DND-41 (cell line): ENCODE measurements at regions not wholly inside any gene's neighbourhood (a gene's known extent, or its start where the extent isn't known, plus 50 kb on each side); places are given as distances from the start of the nearest gene placed in this dataset.

Experiments used
- ATAC-seq: fragments of 200-7000 bp; cut with Tn5 transposase; 3 replicates; pipeline ENCODE4 v1.9.1; 2021; ENCODE audit warnings: low read depth; ENCODE audit not compliant: insufficient read depth
- DNase-seq: peaks from one replicate; pipeline ENCODE4 v3.0.0-alpha.2; 2020
- H2AFZ ChIP-seq: 2 replicates; pipeline ENCODE4 v1.6.0; 2012; ENCODE audit warnings: low read depth, low read length
- H3K27ac ChIP-seq: 2 replicates; pipeline ENCODE4 v1.5.1; 2012; ENCODE audit warnings: low read length, inconsistent platforms
- H3K27me3 ChIP-seq: fragments of 200-600 bp; sonication (generic); 2 replicates; pipeline ENCODE4 v1.6.0; 2012; ENCODE audit warnings: low read length, mild to moderate bottlenecking, inconsistent platforms; ENCODE audit not compliant: insufficient read depth, poor library complexity
- H3K36me3 ChIP-seq: 2 replicates; pipeline ENCODE4 v1.5.1; 2012; ENCODE audit warnings: low read length, inconsistent platforms; ENCODE audit not compliant: insufficient read depth
- H3K4me1 ChIP-seq: 2 replicates; pipeline ENCODE4 v1.5.1; 2012; ENCODE audit warnings: mild to moderate bottlenecking, low read length; ENCODE audit not compliant: insufficient read depth
- H3K4me2 ChIP-seq: 2 replicates; pipeline ENCODE4 v1.6.0; 2012; ENCODE audit warnings: mild to moderate bottlenecking, moderate library complexity, low read length, inconsistent platforms; ENCODE audit not compliant: insufficient read depth
- H3K4me3 ChIP-seq, 2 experiments: fragments of 200-600 bp in 1 of 2; shearing (Covaris generic) in 1 of 2; 2 replicates each; pipeline ENCODE4 v1.5.1; 2012 to 2016; ENCODE audit warnings: inconsistent platforms in 2 of 2, low read length in 2 of 2, mild to moderate bottlenecking in 2 of 2, low read depth in 1 of 2, moderate library complexity in 1 of 2
- H3K79me2 ChIP-seq: 2 replicates; pipeline ENCODE4 v1.6.0; 2012; ENCODE audit warnings: low read length, inconsistent platforms; ENCODE audit not compliant: insufficient read depth
- H3K9ac ChIP-seq: 2 replicates; pipeline ENCODE4 v1.6.0; 2012; ENCODE audit warnings: low read depth, mild to moderate bottlenecking, inconsistent platforms, low read length, moderate library complexity
- H3K9me3 ChIP-seq: 2 replicates; pipeline ENCODE4 v1.5.1; 2012; ENCODE audit warnings: low read length, moderate library complexity, mild to moderate bottlenecking, inconsistent platforms; ENCODE audit not compliant: insufficient read depth, severe bottlenecking
- H4K20me1 ChIP-seq: 2 replicates; pipeline ENCODE4 v1.6.0; 2012; ENCODE audit warnings: low read length; ENCODE audit not compliant: insufficient read depth
- EZH2 ChIP-seq: IDR thresholded peaks from 3 replicates; pipeline ENCODE4 v1.6.1; 2012; ENCODE audit warnings: borderline replicate concordance, low read depth, mild to moderate bottlenecking, moderate library complexity, low read length, inconsistent platforms; ENCODE audit not compliant: severe bottlenecking
- TF ChIP-seq, protein P1 (sequence below): IDR thresholded peaks from 2 replicates; pipeline ENCODE4 v1.5.1; 2012; ENCODE audit warnings: borderline replicate concordance, low read length, moderate library complexity, mild to moderate bottlenecking; ENCODE audit not compliant: poor library complexity, severe bottlenecking; ENCODE audit errors: extremely low read depth

DNA sequence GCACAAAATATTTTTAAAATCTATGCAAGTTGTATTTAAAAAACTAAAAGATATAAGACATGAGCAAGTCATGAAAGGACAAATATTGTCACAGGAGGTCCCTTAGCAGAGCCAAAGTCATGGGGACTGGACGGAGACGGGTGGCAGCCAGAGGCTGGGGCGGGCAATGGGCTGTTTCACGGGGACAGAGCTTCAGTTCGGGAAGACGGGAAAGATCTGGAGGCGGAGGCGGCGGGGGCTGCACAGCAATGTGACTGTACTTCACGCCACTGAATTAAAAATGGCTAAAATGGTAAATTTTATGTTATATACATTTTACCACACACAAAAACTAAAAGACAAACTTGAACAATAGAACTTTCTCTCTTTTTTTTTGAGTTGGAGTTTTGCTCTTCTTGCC is 60.0 kb upstream of the METRNL start:
- H3K4me1 ChIP-seq: no peaks in the 10 kb centered on the region
- H4K20me1 ChIP-seq: peaks cover 72% of the 10 kb centered on the region
- no peak for TF ChIP-seq EZH2
- TF ChIP-seq, protein P1, sequence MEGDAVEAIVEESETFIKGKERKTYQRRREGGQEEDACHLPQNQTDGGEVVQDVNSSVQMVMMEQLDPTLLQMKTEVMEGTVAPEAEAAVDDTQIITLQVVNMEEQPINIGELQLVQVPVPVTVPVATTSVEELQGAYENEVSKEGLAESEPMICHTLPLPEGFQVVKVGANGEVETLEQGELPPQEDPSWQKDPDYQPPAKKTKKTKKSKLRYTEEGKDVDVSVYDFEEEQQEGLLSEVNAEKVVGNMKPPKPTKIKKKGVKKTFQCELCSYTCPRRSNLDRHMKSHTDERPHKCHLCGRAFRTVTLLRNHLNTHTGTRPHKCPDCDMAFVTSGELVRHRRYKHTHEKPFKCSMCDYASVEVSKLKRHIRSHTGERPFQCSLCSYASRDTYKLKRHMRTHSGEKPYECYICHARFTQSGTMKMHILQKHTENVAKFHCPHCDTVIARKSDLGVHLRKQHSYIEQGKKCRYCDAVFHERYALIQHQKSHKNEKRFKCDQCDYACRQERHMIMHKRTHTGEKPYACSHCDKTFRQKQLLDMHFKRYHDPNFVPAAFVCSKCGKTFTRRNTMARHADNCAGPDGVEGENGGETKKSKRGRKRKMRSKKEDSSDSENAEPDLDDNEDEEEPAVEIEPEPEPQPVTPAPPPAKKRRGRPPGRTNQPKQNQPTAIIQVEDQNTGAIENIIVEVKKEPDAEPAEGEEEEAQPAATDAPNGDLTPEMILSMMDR: no peak
- H3K36me3 ChIP-seq: peaks cover 62% of the 10 kb centered on the region
- H3K4me3 ChIP-seq: no peak overlapping the region
- ATAC-seq (no peak), DNase-seq (no peak)
- H3K27ac ChIP-seq: no peak overlapping the region
- H3K9ac ChIP-seq: no peak overlapping the region
- no peak overlapping the region for H2AFZ ChIP-seq
- no peaks in the 10 kb centered on the region for H3K9me3 ChIP-seq
- H3K27me3 ChIP-seq: no peaks in the 10 kb centered on the region
- no peak overlapping the region for H3K4me2 ChIP-seq
- H3K79me2 ChIP-seq: peaks cover 88% of the 10 kb centered on the region

DNA sequence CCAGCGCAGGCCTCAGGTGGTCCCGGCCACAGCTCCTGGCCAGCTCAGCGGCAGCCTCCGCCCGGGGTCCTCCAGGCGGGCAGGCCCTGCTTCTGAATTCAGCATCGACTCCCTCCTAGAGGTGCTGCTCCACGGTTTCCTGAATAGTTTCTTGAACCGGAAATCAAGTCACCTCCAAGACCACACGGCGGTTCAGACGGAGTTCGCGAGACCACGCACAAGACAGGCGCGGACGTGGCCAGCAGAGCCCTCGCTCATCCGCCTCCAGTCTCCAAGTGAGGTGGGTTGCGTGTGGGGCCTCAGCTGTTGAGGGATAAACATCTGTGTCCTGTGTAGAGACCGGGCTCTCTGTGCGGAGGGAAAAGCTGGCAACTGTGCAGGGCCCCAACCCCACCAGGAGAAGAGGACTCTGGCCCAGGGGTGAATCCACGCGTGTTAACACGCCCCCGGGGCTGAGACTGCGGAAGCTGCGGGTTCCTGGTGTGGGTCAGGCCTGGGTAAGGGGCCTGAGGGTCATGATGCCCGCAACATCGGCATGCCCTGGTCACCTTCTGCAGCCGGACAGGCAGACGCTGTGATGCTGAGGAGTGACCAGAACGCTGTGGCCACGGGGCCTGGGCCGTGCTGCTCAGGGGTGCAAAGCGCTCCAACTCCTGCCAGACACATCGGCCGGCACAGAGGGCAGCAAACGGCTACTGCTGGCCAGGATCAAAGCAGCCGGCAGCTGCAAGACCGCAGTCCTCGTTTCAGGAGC is 55.0 kb upstream of the METRNL start:
- H3K4me3 ChIP-seq: no peak overlapping the region
- peaks cover 57% of the 10 kb centered on the region for H3K36me3 ChIP-seq
- DNase-seq (no peak), ATAC-seq (no peak)
- no peak overlapping the region for H2AFZ ChIP-seq
- H3K27ac ChIP-seq: no peak overlapping the region
- no peaks in the 10 kb centered on the region for H3K9me3 ChIP-seq
- TF ChIP-seq, protein P1: no peak
- no peak for TF ChIP-seq EZH2
- H3K4me1 ChIP-seq: no peaks in the 10 kb centered on the region
- no peaks in the 10 kb centered on the region for H3K27me3 ChIP-seq
- no peak overlapping the region for H3K4me2 ChIP-seq
- no peak overlapping the region for H3K9ac ChIP-seq
- peaks cover 82% of the 10 kb centered on the region for H3K79me2 ChIP-seq
- peaks cover 66% of the 10 kb centered on the region for H4K20me1 ChIP-seq

DNA sequence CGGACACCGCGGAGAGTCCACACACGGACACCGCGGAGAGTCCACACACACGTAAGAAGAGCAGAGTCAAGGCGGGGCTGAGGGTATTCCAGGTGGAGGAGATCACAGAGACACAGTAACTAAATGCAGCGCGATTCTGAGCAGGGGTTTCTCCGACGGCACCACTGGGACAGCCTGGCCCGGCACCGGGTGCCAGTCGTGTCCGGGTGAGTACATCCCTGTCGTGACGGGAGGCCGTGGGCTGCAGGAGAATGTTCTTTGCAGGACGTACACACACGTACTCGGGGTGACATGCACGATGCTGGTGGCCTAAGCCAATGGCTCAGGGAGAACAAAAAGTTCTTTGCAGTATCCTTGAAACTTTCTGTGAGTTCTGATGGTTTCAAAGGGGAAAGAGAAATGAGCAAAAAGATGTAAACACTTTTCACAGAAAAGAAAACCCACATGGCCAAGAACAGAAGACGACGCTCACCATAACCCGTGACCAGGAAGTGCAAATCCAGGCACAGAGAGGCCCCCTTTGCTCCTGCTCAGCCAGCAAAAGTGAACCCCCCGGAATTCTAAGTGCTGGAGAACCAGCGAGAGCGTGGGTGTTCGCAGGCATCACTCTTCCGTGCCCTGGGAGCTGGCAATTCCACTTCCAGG is 53.7 kb upstream of the METRNL start:
- Histone ChIP-seq H3K27ac (no peak overlapping the region), H3K4me1 (no peaks in the 10 kb centered on the region), H2AFZ (no peak overlapping the region), H3K79me2 (peaks cover 84% of the 10 kb centered on the region), H3K4me2 (no peak overlapping the region), H3K36me3 (peaks cover 61% of the 10 kb centered on the region), H3K9ac (no peak overlapping the region), H3K27me3 (no peaks in the 10 kb centered on the region), H3K4me3 (no peak overlapping the region), H3K9me3 (no peaks in the 10 kb centered on the region), H4K20me1 (peaks cover 74% of the 10 kb centered on the region)
- ATAC-seq (no peak), DNase-seq (no peak)
- TF ChIP-seq EZH2: no peak
- TF ChIP-seq, protein P1: no peak
